ENCODE measurements at regions not wholly inside any gene's neighbourhood (a gene's known extent, or its start where the extent isn't known, plus 50 kb on each side); places are given as distances from the start of the nearest gene placed in this dataset.
"Not testable (repeated sequence)": the region's sequence is repeated elsewhere in the genome, so short reads cannot be mapped to it uniquely, and the experiment has no call there.

- intact Hi-C loops (cut with DNase I; ENCODE audit: low total_unique reads); DNase-seq (ENCODE audit: low spot score in 2 of 2); H3K4me3 ChIP-seq (ENCODE audit: low read depth, poor library complexity, severe bottlenecking): not testable (repeated sequence)
- 75 to 83% methylated on average over 12 of the region's 12 CpGs for WGBS, 2 donors
Measured at GRCh38 chr21:7941432-7941831, 2580.0 kb upstream of the TPTE start.

GRCh38 chr21:7942219-7942618, 2579.2 kb upstream of the TPTE start:
- 74 to 78% methylated on average over 15 of the region's 15 CpGs for WGBS, 2 donors
- intact Hi-C loops (cut with DNase I; ENCODE audit: low total_unique reads); DNase-seq (ENCODE audit: low spot score in 2 of 2); H3K4me3 ChIP-seq (ENCODE audit: low read depth, poor library complexity, severe bottlenecking): not testable (repeated sequence)
- TF ChIP-seq, protein P1, sequence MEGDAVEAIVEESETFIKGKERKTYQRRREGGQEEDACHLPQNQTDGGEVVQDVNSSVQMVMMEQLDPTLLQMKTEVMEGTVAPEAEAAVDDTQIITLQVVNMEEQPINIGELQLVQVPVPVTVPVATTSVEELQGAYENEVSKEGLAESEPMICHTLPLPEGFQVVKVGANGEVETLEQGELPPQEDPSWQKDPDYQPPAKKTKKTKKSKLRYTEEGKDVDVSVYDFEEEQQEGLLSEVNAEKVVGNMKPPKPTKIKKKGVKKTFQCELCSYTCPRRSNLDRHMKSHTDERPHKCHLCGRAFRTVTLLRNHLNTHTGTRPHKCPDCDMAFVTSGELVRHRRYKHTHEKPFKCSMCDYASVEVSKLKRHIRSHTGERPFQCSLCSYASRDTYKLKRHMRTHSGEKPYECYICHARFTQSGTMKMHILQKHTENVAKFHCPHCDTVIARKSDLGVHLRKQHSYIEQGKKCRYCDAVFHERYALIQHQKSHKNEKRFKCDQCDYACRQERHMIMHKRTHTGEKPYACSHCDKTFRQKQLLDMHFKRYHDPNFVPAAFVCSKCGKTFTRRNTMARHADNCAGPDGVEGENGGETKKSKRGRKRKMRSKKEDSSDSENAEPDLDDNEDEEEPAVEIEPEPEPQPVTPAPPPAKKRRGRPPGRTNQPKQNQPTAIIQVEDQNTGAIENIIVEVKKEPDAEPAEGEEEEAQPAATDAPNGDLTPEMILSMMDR (IDR thresholded peaks at IDR 0.05): peak in 1 of 3 donors; percentile 11

DNA sequence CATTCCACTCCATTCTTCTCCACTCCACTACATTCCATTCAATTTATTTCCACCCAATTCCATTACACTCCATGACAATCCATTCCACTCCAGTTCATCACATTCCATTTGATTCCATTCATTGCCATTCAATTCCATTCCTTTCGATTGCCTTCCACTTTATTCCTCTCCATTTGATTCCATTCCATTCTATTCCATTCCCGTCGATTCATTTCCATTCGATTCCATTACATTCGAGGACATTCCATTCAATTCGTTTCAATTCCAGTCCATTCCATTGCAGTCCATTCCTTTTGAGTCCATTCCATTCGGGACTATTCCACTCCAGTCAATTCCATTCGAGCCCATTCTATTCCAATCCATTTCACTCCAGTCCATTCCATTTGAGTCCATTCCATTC, 2577.8 kb upstream of the TPTE start:
- 75 to 80% methylated on average over 8 of the region's 8 CpGs for WGBS, 2 donors
- DNase-seq (ENCODE audit: low spot score in 2 of 2); H3K4me3 ChIP-seq (ENCODE audit: low read depth, poor library complexity, severe bottlenecking); intact Hi-C loops (cut with DNase I; ENCODE audit: low total_unique reads): not testable (repeated sequence)

DNA sequence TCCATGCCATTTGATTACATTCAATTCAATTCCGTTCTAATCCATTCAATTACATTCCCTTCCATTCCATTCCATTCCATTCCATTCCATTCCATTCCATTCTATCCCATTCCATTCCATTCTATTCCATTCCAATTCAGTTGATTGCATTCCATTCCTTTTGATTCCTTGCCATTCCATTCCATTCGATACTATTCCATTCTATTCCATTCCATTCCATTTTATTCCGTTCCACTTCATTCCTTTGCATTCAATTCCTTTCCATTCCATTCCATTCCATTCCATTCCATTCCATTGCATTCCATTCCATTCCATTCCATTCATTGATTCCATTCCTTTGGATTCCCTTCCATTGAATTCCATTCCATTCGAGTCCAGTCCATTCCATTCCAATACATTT, 2574.0 kb upstream of the TPTE start:
- TF ChIP-seq, protein P1 (IDR thresholded peaks at IDR 0.05): peak in 1 of 3 donors; percentile 19
- no peak for TF ChIP-seq POLR2A (IDR thresholded peaks at IDR 0.05)
- DNase-seq (ENCODE audit: low spot score in 2 of 2): no peak
- H3K4me3 ChIP-seq (ENCODE audit: low read depth, poor library complexity, severe bottlenecking): no peak overlapping the region
- intact Hi-C loops (cut with DNase I; ENCODE audit: low total_unique reads): no loop called here
- 51 to 62% methylated on average over 4 of the region's 4 CpGs for WGBS, 2 donors

GRCh38 chr21:7948727-7949126, 2572.7 kb upstream of the TPTE start:
- 74 to 79% methylated on average over 7 of the region's 7 CpGs for WGBS, 2 donors
- DNase-seq (ENCODE audit: low spot score in 2 of 2); intact Hi-C loops (cut with DNase I; ENCODE audit: low total_unique reads); H3K4me3 ChIP-seq (ENCODE audit: low read depth, poor library complexity, severe bottlenecking): not testable (repeated sequence)

GRCh38 chr21:7949882-7950281, 2571.5 kb upstream of the TPTE start:
- H3K4me3 ChIP-seq (ENCODE audit: low read depth, poor library complexity, severe bottlenecking); DNase-seq (ENCODE audit: low spot score in 2 of 2); intact Hi-C loops (cut with DNase I; ENCODE audit: low total_unique reads): not testable (repeated sequence)
- 42 to 52% methylated on average over 6 of the region's 6 CpGs for WGBS, 2 donors

GRCh38 chr21:7951854-7952519, 2569.4 kb upstream of the TPTE start:
- no peak overlapping the region for H3K4me3 ChIP-seq (ENCODE audit: low read depth, poor library complexity, severe bottlenecking)
- intact Hi-C loops (cut with DNase I; ENCODE audit: low total_unique reads): no loop called here
- no peak for DNase-seq (ENCODE audit: low spot score in 2 of 2)
- no peak for TF ChIP-seq POLR2A (IDR thresholded peaks at IDR 0.05)
- WGBS, 2 donors: 58 to 65% methylated on average over 14 of the region's 14 CpGs

DNA sequence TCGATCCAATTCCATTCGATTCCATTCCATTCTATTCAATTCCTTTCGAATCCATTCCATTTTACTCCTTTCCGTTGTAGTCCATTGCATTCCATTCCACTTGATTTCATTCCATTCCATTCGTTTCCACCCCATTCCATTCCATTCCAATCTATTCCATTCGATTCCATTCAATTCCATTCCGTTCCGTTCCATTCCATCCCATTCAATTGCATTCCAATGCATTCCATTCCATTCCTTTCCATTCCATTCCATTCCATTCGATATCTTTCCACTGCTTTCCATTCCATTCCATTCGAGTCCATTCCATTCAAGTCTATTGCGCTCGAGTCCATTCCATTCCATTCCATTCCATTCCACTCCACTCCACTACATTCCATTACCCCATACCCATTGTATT, 2568.7 kb upstream of the TPTE start:
- H3K4me3 ChIP-seq (ENCODE audit: low read depth, poor library complexity, severe bottlenecking): no peak overlapping the region
- no peak for TF ChIP-seq POLR2A (IDR thresholded peaks at IDR 0.05)
- TF ChIP-seq, protein P1 (IDR thresholded peaks at IDR 0.05): no peak
- DNase-seq (ENCODE audit: low spot score in 2 of 2): no peak
- intact Hi-C loops (cut with DNase I; ENCODE audit: low total_unique reads): no loop called here
- WGBS, 2 donors: 68 to 69% methylated on average over 12 of the region's 12 CpGs
